H9 (cell line): ENCODE measurements at regions not wholly inside any gene's neighbourhood (a gene's known extent, or its start where the extent isn't known, plus 50 kb on each side); places are given as distances from the start of the nearest gene placed in this dataset.

ENCODE experiments used
- DNase-seq: peaks from one replicate; pipeline ENCODE4 v3.0.0-alpha.2; 2017
- H2AFZ ChIP-seq: one replicate; pipeline ENCODE4 v1.6.1; 2013; ENCODE audit warnings: mild to moderate bottlenecking, low read length, control low read depth, moderate library complexity
- H2AK5ac ChIP-seq: 2 replicates; pipeline ENCODE4 v1.6.1; 2013; ENCODE audit warnings: low read length, control low read depth, mixed read lengths; ENCODE audit not compliant: insufficient read length
- H2BK120ac ChIP-seq: one replicate; pipeline ENCODE4 v1.6.1; 2013; ENCODE audit warnings: low read depth, mild to moderate bottlenecking, low read length, control low read depth, inconsistent platforms; ENCODE audit not compliant: poor library complexity, severe bottlenecking
- H2BK12ac ChIP-seq: 2 replicates; pipeline ENCODE4 v1.6.1; 2013; ENCODE audit warnings: low read length, control low read depth, mixed read lengths, low read depth; ENCODE audit not compliant: insufficient read length
- H2BK15ac ChIP-seq: 2 replicates; pipeline ENCODE4 v1.6.1; 2013; ENCODE audit warnings: low read depth, low read length, control low read depth
- H2BK20ac ChIP-seq: one replicate; pipeline ENCODE4 v1.6.1; 2013; ENCODE audit warnings: low read depth, mild to moderate bottlenecking, low read length, control low read depth, inconsistent platforms; ENCODE audit not compliant: poor library complexity, severe bottlenecking
- H2BK5ac ChIP-seq: 2 replicates; pipeline ENCODE4 v1.6.1; 2013; ENCODE audit warnings: low read length, control low read depth, mixed read lengths; ENCODE audit not compliant: insufficient read length
- H3K14ac ChIP-seq: 2 replicates; pipeline ENCODE4 v1.6.1; 2013; ENCODE audit warnings: low read length, control low read depth; ENCODE audit not compliant: insufficient read depth
- H3K18ac ChIP-seq: 2 replicates; pipeline ENCODE4 v1.6.1; 2013; ENCODE audit warnings: low read depth, mild to moderate bottlenecking, mixed read lengths, low read length, control low read depth; ENCODE audit not compliant: insufficient read length
- H3K23ac ChIP-seq: 2 replicates; pipeline ENCODE4 v1.6.1; 2013; ENCODE audit warnings: low read length, control low read depth, mixed read lengths, low read depth; ENCODE audit not compliant: insufficient read length
- H3K23me2 ChIP-seq: 2 replicates; pipeline ENCODE4 v1.6.1; 2013; ENCODE audit warnings: low read depth, mild to moderate bottlenecking, mixed read lengths, low read length, control low read depth; ENCODE audit not compliant: insufficient read length, poor library complexity, severe bottlenecking
- H3K27ac ChIP-seq: 2 replicates; pipeline ENCODE4 v1.5.1; 2013; ENCODE audit warnings: low read length, control low read depth, mixed read lengths, low read depth; ENCODE audit not compliant: insufficient read length
- H3K27me3 ChIP-seq: 2 replicates; pipeline ENCODE4 v1.6.1; 2013; ENCODE audit warnings: low read length, control low read depth, inconsistent platforms; ENCODE audit not compliant: insufficient read depth
- H3K4ac ChIP-seq: 2 replicates; pipeline ENCODE4 v1.6.1; 2013; ENCODE audit warnings: low read depth, mild to moderate bottlenecking, control low read depth, inconsistent platforms, low read length, moderate library complexity
- H3K4me1 ChIP-seq: 2 replicates; pipeline ENCODE4 v1.6.1; 2013; ENCODE audit warnings: low read length, control low read depth, inconsistent platforms; ENCODE audit not compliant: insufficient read depth
- H3K4me2 ChIP-seq: 2 replicates; pipeline ENCODE4 v1.6.1; 2013; ENCODE audit warnings: low read length, control low read depth, mixed read lengths; ENCODE audit not compliant: insufficient read length, insufficient read depth
- H3K56ac ChIP-seq: 2 replicates; pipeline ENCODE4 v1.6.1; 2013; ENCODE audit warnings: low read depth, mild to moderate bottlenecking, mixed read lengths, low read length, control low read depth; ENCODE audit not compliant: insufficient read length
- H3K79me1 ChIP-seq: 2 replicates; pipeline ENCODE4 v1.6.1; 2013; ENCODE audit warnings: low read depth, mild to moderate bottlenecking, moderate library complexity, low read length, control low read depth, inconsistent platforms; ENCODE audit not compliant: insufficient read depth, poor library complexity, severe bottlenecking
- H3K79me2 ChIP-seq: 2 replicates; pipeline ENCODE4 v1.6.1; 2013; ENCODE audit warnings: low read length, control low read depth, inconsistent platforms; ENCODE audit not compliant: insufficient read depth
- H3K9ac ChIP-seq: 2 replicates; pipeline ENCODE4 v1.6.1; 2013; ENCODE audit warnings: low read length, control low read depth, mixed read lengths; ENCODE audit not compliant: insufficient read length; ENCODE audit errors: extremely low read depth
- H3K9me3 ChIP-seq: one replicate; pipeline ENCODE4 v1.6.1; 2013; ENCODE audit warnings: low read depth, low read length, inconsistent platforms; ENCODE audit not compliant: control insufficient read depth
- H3T11ph ChIP-seq: one replicate; pipeline ENCODE4 v1.6.1; 2013; ENCODE audit warnings: mild to moderate bottlenecking, low read length, control low read depth, inconsistent platforms
- H4K20me1 ChIP-seq: one replicate; pipeline ENCODE4 v1.6.1; 2013; ENCODE audit not compliant: control insufficient read depth, insufficient read length, insufficient read depth
- H4K5ac ChIP-seq: 2 replicates; pipeline ENCODE4 v1.6.1; 2013; ENCODE audit warnings: low read depth, mild to moderate bottlenecking, mixed read lengths, low read length, control low read depth; ENCODE audit not compliant: insufficient read length
- H4K8ac ChIP-seq: replicated peaks from 2 replicates; pipeline ENCODE4 v1.6.1; 2013; ENCODE audit warnings: low read length, control low read depth, mixed read lengths, low read depth; ENCODE audit not compliant: insufficient read length
- H4K91ac ChIP-seq: 2 replicates; pipeline ENCODE4 v1.6.1; 2013; ENCODE audit warnings: low read depth, mild to moderate bottlenecking, moderate library complexity, mixed read lengths, low read length, control low read depth; ENCODE audit not compliant: insufficient read length
- H3K27ac Mint-ChIP-seq, 3 experiments: 2 replicates in 2 of 3; 3 replicates in 1 of 3; pipeline ENCODE4 v1.8.0; 2020 to 2021; ENCODE audit warnings: mixed read lengths in 3 of 3, mild to moderate bottlenecking in 1 of 3, moderate library complexity in 1 of 3
- H3K27me3 Mint-ChIP-seq: 2 replicates; pipeline ENCODE4 v1.8.0; 2021; ENCODE audit warnings: low read depth, mild to moderate bottlenecking, moderate library complexity, mixed read lengths
- H3K36me3 Mint-ChIP-seq, 3 experiments: 2 replicates in 2 of 3; 3 replicates in 1 of 3; pipeline ENCODE4 v1.8.0; 2020 to 2021; ENCODE audit warnings: low read depth in 3 of 3, mixed read lengths in 3 of 3; ENCODE audit not compliant: insufficient read depth in 1 of 3
- H3K4me1 Mint-ChIP-seq, 2 experiments: 2 replicates each; pipeline ENCODE4 v1.8.0; 2020; ENCODE audit warnings: mixed read lengths in 2 of 2
- H3K4me3 Mint-ChIP-seq, 2 experiments: 2 replicates in 1 of 2; 3 replicates in 1 of 2; pipeline ENCODE4 v1.8.0; 2020 to 2021; ENCODE audit warnings: mild to moderate bottlenecking in 2 of 2, mixed read lengths in 2 of 2, moderate library complexity in 1 of 2
- H3K9me3 Mint-ChIP-seq, 2 experiments: 2 replicates in 1 of 2; 3 replicates in 1 of 2; pipeline ENCODE4 v1.8.0; 2020; ENCODE audit warnings: mild to moderate bottlenecking in 2 of 2, mixed read lengths in 2 of 2, moderate library complexity in 1 of 2
- WGBS: extraction: QIAGEN DNeasy Blood & Tissue Kit; methylation state at CpG from one replicate; pipeline ENCODE4 v1.1.7; 2013; ENCODE audit warnings: missing lambda C conversion rate, low lambda C conversion rate, mixed read lengths; ENCODE audit not compliant: insufficient read length; ENCODE audit errors: extremely low coverage; 5-methylcytosine and 5-hydroxymethylcytosine counted together
- TF ChIP-seq, protein P1 (sequence below): fragments of 200-600 bp; sonication (generic); conservative IDR thresholded peaks from 3 replicates; pipeline ENCODE4 v1.8.0; 2021; ENCODE audit warnings: antibody characterized with exemption, mild to moderate bottlenecking

DNA sequence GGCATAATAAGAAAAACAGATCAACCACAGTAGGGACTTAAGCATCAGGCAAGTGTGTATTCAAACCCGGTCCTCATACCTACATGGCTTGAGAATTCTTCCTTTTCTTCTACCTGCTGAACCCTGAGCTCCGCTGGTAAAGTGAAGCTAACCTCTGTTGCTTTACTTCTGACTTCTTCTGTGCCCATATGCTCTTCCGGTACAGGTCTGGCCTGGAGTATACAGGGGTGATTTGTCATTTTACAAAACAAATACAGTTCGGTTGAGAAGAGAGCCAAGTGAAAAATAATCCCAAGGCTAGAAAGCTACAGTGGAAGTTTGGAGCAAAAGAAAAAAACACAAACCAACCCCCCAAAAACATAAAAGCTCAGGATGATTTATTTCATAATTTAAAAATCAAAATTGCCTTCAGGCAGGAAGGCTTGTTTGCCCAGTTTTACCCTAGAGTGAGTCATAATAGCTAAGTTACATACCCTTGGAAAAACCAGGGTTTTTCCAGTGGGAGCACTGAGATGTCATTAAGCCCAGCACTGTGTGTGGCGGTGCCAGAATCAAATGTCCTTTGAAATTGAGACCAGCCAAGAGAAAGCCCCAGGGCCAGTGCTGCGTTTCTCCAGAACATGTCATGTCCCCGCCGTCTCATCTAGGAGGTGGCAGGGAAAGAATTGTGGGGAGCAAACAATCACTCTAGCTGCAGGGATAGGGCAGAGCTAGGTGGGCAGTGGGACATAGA lies 305.5 kb upstream of the ISX start:
- H3K79me1 ChIP-seq, result no peaks in the 10 kb centered on the region
- H3K9me3 Mint-ChIP-seq, result peaks cover 5 to 9% of the 10 kb centered on the region in 2 experiments; a peak in 3 of 5 replicates
- no CpG with 5 or more reads among the region's 8 CpGs for WGBS

More for the DNA sequence above, 305.5 kb upstream of the ISX start:
- no peak overlapping the region for H3K18ac ChIP-seq
- H2AFZ ChIP-seq, result no peak overlapping the region
- H3K23me2 ChIP-seq, result no peaks in the 10 kb centered on the region
- H2BK15ac ChIP-seq, result no peak overlapping the region
- H3T11ph ChIP-seq, result no peak overlapping the region
- H2BK120ac ChIP-seq, result no peak overlapping the region
- no peaks in the 10 kb centered on the region for H3K27me3 ChIP-seq
- no peak overlapping the region for H3K56ac ChIP-seq
- H3K4me1 ChIP-seq, result no peaks in the 10 kb centered on the region
- H3K27ac ChIP-seq, result no peak overlapping the region
- no peak overlapping the region for H3K14ac ChIP-seq
- no peak overlapping the region for H3K4me3 Mint-ChIP-seq
- no peak overlapping the region for H3K9ac ChIP-seq
- H3K4me2 ChIP-seq, result no peak overlapping the region
- no peak for DNase-seq
- H3K27me3 Mint-ChIP-seq, result peaks cover 6% of the 10 kb centered on the region; the same call in 1 of the 2 replicates
- TF ChIP-seq, protein P1, sequence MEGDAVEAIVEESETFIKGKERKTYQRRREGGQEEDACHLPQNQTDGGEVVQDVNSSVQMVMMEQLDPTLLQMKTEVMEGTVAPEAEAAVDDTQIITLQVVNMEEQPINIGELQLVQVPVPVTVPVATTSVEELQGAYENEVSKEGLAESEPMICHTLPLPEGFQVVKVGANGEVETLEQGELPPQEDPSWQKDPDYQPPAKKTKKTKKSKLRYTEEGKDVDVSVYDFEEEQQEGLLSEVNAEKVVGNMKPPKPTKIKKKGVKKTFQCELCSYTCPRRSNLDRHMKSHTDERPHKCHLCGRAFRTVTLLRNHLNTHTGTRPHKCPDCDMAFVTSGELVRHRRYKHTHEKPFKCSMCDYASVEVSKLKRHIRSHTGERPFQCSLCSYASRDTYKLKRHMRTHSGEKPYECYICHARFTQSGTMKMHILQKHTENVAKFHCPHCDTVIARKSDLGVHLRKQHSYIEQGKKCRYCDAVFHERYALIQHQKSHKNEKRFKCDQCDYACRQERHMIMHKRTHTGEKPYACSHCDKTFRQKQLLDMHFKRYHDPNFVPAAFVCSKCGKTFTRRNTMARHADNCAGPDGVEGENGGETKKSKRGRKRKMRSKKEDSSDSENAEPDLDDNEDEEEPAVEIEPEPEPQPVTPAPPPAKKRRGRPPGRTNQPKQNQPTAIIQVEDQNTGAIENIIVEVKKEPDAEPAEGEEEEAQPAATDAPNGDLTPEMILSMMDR, result no peak
- no peak overlapping the region for H4K91ac ChIP-seq
- no peak overlapping the region for H4K8ac ChIP-seq
- H4K5ac ChIP-seq, result no peak overlapping the region
- no peak overlapping the region for H2BK5ac ChIP-seq
- no peak overlapping the region for H2BK12ac ChIP-seq
- no peaks in the 10 kb centered on the region for H3K79me2 ChIP-seq
- H2BK20ac ChIP-seq, result no peak overlapping the region
- no peaks in the 10 kb centered on the region for H4K20me1 ChIP-seq
- no peak overlapping the region for H3K23ac ChIP-seq
- H3K27ac Mint-ChIP-seq, result no peak overlapping the region
- peaks cover 3 to 10% (median 4%) of the 10 kb centered on the region in 3 experiments; a peak in 5 of 7 replicates for H3K36me3 Mint-ChIP-seq
- H3K4ac ChIP-seq, result no peak overlapping the region
- H3K4me1 Mint-ChIP-seq, result peaks cover 8 to 9% of the 10 kb centered on the region in 2 experiments
- H3K9me3 ChIP-seq, result no peaks in the 10 kb centered on the region
- H2AK5ac ChIP-seq, result no peak overlapping the region
